Fibroblast of villous mesenchyme (primary cell): ENCODE measurements at regions not wholly inside any gene's neighbourhood (a gene's known extent, or its start where the extent isn't known, plus 50 kb on each side); places are given as distances from the start of the nearest gene placed in this dataset.

Experiments used
- DNase-seq: peaks from one replicate; pipeline ENCODE4 v3.0.0-alpha.2; 2010; ENCODE audit warnings: low read depth
- H3K4me3 ChIP-seq: 2 replicates; pipeline ENCODE4 v1.5.1; 2011; ENCODE audit warnings: low read depth, mild to moderate bottlenecking, low read length
- CTCF ChIP-seq: IDR thresholded peaks from 2 replicates; pipeline ENCODE4 v1.5.1; 2012; ENCODE audit warnings: low read depth, mild to moderate bottlenecking, low read length; ENCODE audit not compliant: insufficient read depth

DNA sequence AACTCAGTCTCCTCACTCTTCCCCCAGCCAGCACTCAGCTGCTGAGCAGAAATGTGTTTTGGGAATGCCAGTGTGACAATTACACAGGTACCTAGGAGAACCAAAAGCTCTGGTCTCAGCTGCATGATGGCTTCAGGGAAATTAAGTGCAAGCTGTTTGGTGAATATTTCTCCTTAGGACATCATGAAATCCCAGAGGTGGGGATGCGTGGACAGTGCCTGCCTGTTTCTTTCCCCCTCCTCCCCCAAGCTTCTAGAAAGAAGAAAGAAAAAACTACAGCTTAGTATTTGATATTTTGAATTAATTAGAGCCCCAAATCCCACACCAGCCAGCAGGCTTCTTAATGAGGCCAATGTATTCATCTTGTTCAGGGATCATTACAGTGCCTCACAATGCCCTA is 243.0 kb downstream of the IDS start:
- no peak overlapping the region for H3K4me3 ChIP-seq
- TF ChIP-seq CTCF = no peak
- DNase-seq = no peak

GRCh38 chrX:149259241-149259640 is 245.9 kb downstream of the IDS start:
- no peak for DNase-seq
- no peak overlapping the region for H3K4me3 ChIP-seq
- TF ChIP-seq CTCF = no peak

DNA sequence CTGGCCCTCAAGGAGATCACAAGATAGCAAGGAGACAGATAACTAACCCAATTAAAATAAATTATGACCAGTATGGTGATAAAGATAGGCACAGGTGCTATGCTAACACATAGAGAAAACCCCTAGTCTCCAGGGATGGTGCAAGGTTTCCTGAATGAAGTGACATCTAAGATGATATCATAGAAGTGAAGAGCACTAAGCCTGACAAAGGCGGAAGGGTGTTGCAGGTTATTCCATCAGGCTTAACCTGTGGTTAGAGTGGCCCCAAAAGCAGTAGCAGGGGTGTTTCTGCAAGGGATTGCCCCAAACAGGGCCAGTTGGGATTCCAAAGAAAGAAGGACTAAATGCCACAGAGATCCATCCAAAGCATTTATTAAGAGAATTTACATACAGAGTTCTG is 249.2 kb downstream of the IDS start:
- DNase-seq = no peak
- TF ChIP-seq CTCF = no peak
- H3K4me3 ChIP-seq = no peak overlapping the region

DNA sequence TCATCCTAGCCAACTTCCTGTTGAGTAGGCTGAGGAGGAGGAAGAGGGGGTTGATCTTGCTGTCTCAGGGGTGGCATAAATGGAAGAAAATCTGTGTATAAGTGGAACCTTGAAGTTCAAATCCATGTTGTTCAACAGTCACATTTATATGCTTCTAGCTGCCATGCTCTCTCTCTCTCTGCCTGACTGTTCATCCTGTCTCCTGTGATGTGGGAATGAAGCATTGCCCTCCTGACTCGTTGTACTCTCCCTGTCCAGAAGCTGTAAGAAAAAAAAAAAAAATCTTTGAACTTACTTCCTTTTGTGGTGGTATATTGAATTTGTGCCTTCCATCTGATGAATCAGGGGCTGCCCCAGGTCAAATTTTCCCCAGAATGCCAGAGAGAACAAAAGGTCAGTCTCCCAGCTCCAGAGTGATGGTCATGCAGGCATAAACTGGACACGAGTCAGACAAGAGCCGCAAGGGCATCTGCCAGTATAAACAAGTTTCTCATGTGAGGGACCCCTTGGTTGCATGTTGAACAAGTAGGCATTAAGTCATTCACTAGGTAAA is 257.0 kb downstream of the IDS start:
- TF ChIP-seq CTCF = no peak
- peak; percentile 1 for DNase-seq
- no peak overlapping the region for H3K4me3 ChIP-seq

GRCh38 chrX:149230689-149231088 is 274.4 kb downstream of the IDS start:
- no peak for TF ChIP-seq CTCF
- no peak for DNase-seq
- no peak overlapping the region for H3K4me3 ChIP-seq

DNA sequence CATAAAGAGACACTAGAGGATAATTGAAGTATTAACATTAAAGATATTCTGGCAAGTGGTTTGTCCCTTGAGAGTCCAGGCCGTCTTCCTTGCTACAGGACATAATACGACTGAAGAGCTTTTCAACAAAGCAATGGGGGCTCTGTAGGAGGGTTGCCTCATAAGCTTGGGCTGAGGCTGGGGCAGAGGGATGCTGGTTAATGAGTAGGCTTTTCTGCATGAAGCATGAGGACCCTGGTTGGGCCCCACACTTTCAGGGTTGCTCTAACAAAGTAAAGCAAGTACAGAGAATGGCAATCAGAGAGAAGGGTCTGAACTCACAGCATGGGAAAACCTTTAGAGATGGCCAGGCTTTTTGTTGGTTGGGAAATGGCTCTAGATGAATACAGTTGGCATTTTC is 281.3 kb downstream of the IDS start:
- no peak for DNase-seq
- H3K4me3 ChIP-seq = no peak overlapping the region
- no peak for TF ChIP-seq CTCF

- DNase-seq = no peak
- no peak overlapping the region for H3K4me3 ChIP-seq
- no peak for TF ChIP-seq CTCF
Observed at GRCh38 chrX:149222040-149222439, 283.1 kb downstream of the IDS start.
